ENCODE measurements at regions not wholly inside any gene's neighbourhood (a gene's known extent, or its start where the extent isn't known, plus 50 kb on each side); places are given as distances from the start of the nearest gene placed in this dataset.
"Not testable (repeated sequence)": the region's sequence is repeated elsewhere in the genome, so short reads cannot be mapped to it uniquely, and the experiment has no call there.

GRCh38 chr5:50501491-50502228 lies 60.6 kb upstream of the EMB start:
- peak; percentile 7 for DNase-seq (ENCODE audit: low spot score)

DNA sequence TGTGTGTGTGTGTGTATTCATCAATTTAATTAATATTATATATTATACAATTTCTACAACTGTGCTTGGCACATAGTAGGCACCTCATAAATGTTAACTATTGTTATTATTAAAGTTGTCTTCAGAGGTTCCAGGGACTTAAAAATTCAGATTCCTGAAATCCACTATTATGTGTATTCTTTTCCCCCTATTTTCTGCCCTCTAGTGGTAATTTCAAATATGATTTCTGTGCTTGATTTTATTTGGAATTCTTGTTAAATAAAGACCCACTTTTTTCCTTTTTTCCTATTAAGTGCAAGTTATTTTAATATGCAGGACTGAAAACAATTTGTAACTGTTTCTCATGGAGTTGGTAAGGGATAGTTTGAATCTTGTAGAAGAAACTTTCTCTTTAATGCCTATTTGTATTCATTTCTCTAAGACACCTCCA lies 72.0 kb upstream of the EMB start:
- DNase-seq (ENCODE audit: low spot score), result peak; percentile 19

- DNase-seq (ENCODE audit: low spot score), result not testable (repeated sequence)
Measured at GRCh38 chr5:50521060-50521459, 80.0 kb upstream of the EMB start.

DNA sequence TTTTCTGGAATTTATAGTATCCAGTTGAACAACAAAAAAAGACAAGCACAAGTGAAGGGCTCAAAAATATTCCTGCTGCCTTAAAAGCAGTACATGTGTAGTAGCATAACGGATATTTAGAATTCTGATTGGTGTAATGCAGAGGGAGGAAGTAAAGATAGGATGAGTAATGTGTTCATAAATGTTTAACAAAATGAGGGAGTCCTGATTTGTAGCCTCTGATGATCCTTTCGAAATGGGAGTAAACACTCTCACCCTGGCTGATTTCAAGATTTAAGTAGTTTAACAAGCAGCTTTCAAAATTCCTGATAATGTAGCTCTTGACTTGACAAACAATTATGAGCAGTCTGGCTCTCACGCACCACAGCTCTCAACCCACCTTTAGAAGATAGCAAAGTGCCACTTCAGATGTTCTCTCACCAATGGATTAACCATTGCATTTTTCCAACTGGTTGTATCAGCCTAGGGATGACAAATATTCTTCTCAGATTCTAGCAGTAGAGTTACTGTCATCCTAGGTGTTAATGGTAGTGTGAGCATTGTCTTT lies 86.5 kb upstream of the EMB start:
- DNase-seq (ENCODE audit: low spot score), result not testable (repeated sequence)

DNA sequence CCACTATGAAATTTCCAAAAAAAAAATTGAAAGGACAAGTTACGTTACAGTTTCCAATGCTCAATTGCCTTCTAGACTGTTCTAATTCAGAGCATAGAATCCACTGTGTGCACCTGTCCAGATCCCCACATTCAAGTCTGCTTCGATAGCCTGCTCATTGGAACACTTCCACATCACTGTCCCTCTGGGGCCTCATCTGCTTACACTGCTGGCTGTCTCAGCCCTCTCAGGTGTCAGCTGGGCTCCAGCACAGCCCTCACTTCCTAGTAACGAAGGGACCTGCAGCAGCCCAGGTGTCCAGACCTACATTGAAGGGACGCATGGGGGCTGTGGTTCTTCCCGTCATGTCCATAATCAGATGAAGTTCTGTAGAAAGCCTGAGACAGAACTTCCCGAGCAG lies 94.3 kb upstream of the EMB start:
- DNase-seq (ENCODE audit: low spot score), result no peak

DNA sequence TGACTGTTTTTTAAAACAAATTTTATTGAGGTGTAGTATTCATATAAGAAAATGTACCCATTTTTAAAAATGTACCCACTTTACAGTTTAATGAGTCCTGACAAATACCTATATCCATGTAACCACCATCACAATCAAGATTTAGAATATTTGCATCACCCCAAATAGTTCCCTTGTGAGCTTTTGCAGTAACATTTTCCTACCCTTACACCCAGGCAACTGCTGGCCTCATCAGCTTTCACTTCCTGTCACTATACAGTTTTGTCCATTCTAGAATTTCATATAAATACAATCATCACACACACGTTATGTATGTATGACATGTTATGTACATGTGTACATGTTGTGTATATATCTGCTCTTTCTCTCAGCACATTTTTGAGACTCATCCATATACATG lies 96.4 kb upstream of the EMB start:
- DNase-seq (ENCODE audit: low spot score), result not testable (repeated sequence)

DNA sequence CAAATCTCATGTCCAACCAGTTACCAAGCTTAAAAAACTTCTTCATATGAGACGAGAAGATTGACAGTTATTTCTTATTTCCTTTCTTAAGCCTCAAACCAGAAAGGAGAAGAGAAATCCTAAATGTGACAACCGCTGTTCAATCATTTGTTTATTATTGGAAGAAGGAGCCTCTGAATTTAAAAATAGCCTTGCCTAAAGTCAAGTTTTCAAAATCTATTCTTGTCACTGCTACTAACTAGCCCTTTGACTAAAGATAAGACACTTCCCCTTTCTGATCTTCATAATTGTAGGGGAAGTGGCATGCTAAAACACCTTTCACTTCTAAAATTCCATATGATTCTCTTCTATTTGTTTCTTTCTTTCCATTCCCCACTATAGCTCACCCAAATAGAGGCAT lies 106.2 kb upstream of the EMB start:
- DNase-seq (ENCODE audit: low spot score), result no peak

- no peak for DNase-seq (ENCODE audit: low spot score)
Measured at GRCh38 chr5:50550267-50550666, 109.2 kb upstream of the EMB start.

- DNase-seq (ENCODE audit: low spot score), result no peak
Measured at GRCh38 chr5:50550993-50551392, 109.9 kb upstream of the EMB start.

- DNase-seq (ENCODE audit: low spot score), result no peak
Measured at GRCh38 chr5:50553560-50553984, 112.5 kb upstream of the EMB start.

DNA sequence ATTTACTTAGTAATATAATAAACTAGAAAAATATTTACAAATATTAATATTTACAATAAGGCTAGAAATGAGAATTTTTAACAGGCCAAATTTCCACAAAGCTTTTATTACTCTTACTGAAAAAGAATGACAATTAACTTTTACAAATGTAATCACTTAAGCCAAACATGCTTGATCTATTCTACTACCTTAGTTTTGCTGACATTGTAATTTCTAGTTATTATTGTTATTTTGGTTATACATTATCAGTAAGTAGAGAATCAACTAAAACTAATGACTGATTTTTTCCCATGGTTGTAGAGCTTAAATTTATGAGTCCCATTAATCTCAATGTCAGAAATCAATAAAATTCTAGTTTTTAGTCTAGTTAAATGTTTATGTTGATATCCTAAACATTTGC lies 107.8 kb upstream of the PARP8 start:
- DNase-seq (ENCODE audit: low spot score), result not testable (repeated sequence)

DNA sequence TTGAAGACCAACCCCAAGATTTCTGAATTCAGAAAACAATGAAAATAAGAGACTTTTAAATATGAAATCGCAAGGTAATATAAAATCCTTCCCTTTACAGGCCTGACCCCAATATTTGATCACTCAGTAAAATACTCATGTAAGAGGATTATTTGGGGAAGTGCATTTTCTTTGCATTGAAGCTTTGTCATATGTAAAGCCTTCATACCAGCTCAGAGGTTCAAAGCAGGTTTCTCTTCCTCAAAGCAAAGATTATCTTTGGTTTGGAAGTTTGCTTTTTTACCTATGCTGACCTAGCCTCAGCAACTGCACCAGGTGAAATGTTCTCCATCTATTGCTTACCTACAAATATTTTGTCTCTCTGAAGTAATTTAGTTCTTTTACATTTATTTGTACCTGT lies 106.5 kb upstream of the PARP8 start:
- DNase-seq (ENCODE audit: low spot score), result no peak

GRCh38 chr5:50562694-50563093 lies 103.7 kb upstream of the PARP8 start:
- DNase-seq (ENCODE audit: low spot score), result no peak

DNA sequence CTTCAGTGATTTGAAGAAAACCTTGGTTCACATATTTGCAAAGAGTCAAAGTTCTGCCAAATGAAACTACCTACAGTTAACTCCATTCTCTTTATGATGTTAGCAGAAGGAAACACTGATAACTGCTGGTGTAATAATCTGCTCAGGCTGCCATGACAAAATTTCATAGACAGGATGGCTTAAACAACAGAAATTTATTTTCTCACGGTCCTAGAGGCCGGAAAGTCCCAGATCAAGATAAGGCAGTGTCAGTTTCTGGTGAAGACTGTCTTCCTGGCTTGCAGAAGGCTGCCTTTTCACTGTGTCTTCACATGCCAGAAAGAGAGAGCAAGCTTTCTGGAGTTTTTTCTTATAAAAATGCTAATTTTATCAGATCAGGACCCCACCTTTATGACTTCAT lies 102.4 kb upstream of the PARP8 start:
- DNase-seq (ENCODE audit: low spot score), result peak; percentile 46

- no peak for DNase-seq (ENCODE audit: low spot score)
Measured at GRCh38 chr5:50564558-50564957, 101.9 kb upstream of the PARP8 start.

DNA sequence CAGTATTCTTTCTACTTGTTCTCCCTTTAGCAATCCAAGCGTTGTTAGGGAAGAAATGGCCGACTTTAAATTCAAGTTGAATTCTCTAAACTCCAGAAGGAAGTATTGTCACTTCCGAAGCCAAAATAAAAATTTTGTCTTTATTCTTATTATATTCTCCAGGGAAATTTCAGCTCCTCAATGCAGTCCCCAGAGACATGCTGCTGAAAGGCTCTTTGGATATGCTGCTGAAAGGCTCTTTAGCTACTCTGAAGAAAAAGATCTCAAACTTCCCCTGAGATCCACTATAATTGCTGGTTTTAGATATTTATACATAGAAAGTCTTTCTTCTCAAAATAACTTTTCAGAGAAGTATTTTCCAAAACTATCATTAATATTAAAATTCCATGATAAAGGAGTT lies 92.3 kb upstream of the PARP8 start:
- DNase-seq (ENCODE audit: low spot score), result no peak

- no peak for DNase-seq (ENCODE audit: low spot score)
Measured at GRCh38 chr5:50575740-50576139, 90.7 kb upstream of the PARP8 start.

DNA sequence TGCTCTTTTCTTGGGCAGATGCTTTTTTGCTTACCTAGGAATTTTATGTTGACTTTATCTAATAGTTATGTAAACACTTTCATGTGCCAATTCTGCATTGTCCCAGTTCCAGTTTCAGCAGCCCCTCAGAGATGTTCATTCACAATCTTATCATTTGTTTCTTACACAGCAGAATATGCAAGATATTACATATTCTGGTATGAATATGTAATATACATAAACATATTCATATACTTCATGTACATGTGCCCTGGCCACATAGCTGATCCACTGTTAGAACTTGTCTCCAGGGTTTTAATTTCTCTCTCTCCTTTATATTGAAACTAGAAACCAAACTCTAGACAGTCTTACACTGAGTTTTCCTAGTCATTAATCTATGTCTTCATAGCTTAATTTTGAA lies 90.2 kb upstream of the PARP8 start:
- DNase-seq (ENCODE audit: low spot score), result no peak

DNA sequence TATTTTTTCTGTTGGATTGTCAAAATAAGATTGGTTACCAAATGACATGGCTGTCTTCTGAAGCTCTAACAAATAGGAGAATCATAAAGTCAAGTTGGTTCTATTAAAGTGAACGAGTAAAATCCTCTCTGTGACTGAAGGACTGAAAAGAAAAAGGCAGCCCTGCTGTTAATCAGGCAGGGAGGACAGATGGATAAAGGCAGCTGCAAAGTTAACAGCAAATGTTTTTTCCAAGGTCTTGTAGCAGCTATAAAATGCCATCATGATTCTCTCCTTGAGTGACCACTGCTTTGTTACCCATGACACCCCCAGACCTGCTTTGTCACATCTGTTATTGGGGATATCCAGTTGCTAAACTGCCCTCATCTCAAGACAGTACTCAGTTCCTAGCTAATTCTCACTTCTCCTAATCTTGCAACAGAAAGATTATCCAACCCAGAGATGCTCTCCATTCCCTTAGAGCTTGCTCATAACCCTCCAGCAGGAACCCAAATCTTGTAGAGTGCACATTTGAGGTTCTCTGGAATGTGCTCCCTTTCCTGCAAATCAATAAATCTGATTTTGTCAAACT lies 89.7 kb upstream of the PARP8 start:
- DNase-seq (ENCODE audit: low spot score), result no peak

DNA sequence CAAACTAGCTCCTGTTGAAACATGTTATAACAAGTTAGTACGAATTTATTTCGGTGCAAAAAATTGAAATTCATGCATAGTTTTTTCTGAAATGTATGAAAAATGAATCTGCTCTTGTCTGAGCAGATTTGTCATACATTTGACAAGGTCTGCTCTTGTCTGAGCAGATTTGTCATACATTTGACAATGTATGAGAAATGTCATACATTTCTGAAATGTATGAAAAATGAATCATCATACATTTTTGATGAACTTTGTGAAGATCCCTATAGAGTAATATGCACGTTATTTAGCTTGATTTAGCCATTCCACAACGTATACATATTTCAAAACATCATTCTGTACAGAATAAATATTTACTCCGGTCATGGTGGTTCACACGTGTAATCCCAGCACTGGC lies 85.9 kb upstream of the PARP8 start:
- no peak for DNase-seq (ENCODE audit: low spot score)

DNA sequence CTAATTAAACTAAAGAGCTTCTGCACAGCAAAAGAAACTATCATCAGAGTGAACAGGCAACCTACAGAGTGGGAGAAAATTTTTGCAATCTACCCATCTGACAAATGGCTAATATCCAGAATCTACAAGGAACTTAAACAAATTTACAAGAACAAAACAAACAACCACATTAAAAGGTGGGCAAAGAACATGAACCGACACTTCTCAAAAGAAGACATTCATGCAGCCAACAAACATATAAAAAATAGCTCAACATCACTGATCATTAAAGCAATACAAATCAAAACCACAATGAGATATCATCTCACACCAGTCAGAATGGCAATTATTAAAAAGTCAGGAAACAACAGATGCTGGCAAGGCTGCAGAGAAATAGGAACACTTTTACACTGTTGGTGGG lies 84.6 kb upstream of the PARP8 start:
- not testable (repeated sequence) for DNase-seq (ENCODE audit: low spot score)

GRCh38 chr5:50582699-50583098 lies 83.7 kb upstream of the PARP8 start:
- no peak for DNase-seq (ENCODE audit: low spot score)

GRCh38 chr5:50583621-50584020 lies 82.8 kb upstream of the PARP8 start:
- DNase-seq (ENCODE audit: low spot score), result no peak

DNA sequence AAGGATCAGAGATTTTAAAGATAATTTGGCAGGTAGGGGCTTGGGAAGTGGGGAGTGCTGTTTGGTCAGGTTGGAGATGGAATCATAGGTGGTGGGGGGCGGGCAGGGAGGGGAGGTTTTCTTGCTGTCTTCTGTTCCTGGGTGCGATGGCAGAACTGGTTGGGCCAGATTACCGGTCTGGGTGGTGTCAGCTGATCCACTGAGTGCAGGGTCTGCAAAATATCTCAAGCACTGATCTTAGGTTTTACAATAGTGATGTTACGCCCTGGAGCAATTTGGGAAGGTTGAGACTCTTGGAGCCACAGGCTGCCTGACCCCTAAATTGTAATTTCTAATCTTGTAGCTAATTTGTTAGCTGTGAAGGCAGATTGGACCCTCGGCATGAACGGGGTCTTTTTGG lies 78.0 kb upstream of the PARP8 start:
- DNase-seq (ENCODE audit: low spot score), result not testable (repeated sequence)

Measured in CD4-positive, alpha-beta T cell treated with Interleukin-15 for 4 hours (primary cell).